H9 (cell line): ENCODE measurements at regions not wholly inside any gene's neighbourhood (a gene's known extent, or its start where the extent isn't known, plus 50 kb on each side); places are given as distances from the start of the nearest gene placed in this dataset.

Source experiments
- DNase-seq: peaks from one replicate; pipeline ENCODE4 v3.0.0-alpha.2; 2017
- H2AFZ ChIP-seq: one replicate; pipeline ENCODE4 v1.6.1; 2013; ENCODE audit warnings: mild to moderate bottlenecking, low read length, control low read depth, moderate library complexity
- H2AK5ac ChIP-seq: 2 replicates; pipeline ENCODE4 v1.6.1; 2013; ENCODE audit warnings: low read length, control low read depth, mixed read lengths; ENCODE audit not compliant: insufficient read length
- H2BK120ac ChIP-seq: one replicate; pipeline ENCODE4 v1.6.1; 2013; ENCODE audit warnings: low read depth, mild to moderate bottlenecking, low read length, control low read depth, inconsistent platforms; ENCODE audit not compliant: poor library complexity, severe bottlenecking
- H2BK12ac ChIP-seq: 2 replicates; pipeline ENCODE4 v1.6.1; 2013; ENCODE audit warnings: low read length, control low read depth, mixed read lengths, low read depth; ENCODE audit not compliant: insufficient read length
- H2BK15ac ChIP-seq: 2 replicates; pipeline ENCODE4 v1.6.1; 2013; ENCODE audit warnings: low read depth, low read length, control low read depth
- H2BK20ac ChIP-seq: one replicate; pipeline ENCODE4 v1.6.1; 2013; ENCODE audit warnings: low read depth, mild to moderate bottlenecking, low read length, control low read depth, inconsistent platforms; ENCODE audit not compliant: poor library complexity, severe bottlenecking
- H2BK5ac ChIP-seq: 2 replicates; pipeline ENCODE4 v1.6.1; 2013; ENCODE audit warnings: low read length, control low read depth, mixed read lengths; ENCODE audit not compliant: insufficient read length
- H3K14ac ChIP-seq: 2 replicates; pipeline ENCODE4 v1.6.1; 2013; ENCODE audit warnings: low read length, control low read depth; ENCODE audit not compliant: insufficient read depth
- H3K18ac ChIP-seq: 2 replicates; pipeline ENCODE4 v1.6.1; 2013; ENCODE audit warnings: low read depth, mild to moderate bottlenecking, mixed read lengths, low read length, control low read depth; ENCODE audit not compliant: insufficient read length
- H3K23ac ChIP-seq: 2 replicates; pipeline ENCODE4 v1.6.1; 2013; ENCODE audit warnings: low read length, control low read depth, mixed read lengths, low read depth; ENCODE audit not compliant: insufficient read length
- H3K23me2 ChIP-seq: 2 replicates; pipeline ENCODE4 v1.6.1; 2013; ENCODE audit warnings: low read depth, mild to moderate bottlenecking, mixed read lengths, low read length, control low read depth; ENCODE audit not compliant: insufficient read length, poor library complexity, severe bottlenecking
- H3K27ac ChIP-seq: 2 replicates; pipeline ENCODE4 v1.5.1; 2013; ENCODE audit warnings: low read length, control low read depth, mixed read lengths, low read depth; ENCODE audit not compliant: insufficient read length
- H3K27me3 ChIP-seq: 2 replicates; pipeline ENCODE4 v1.6.1; 2013; ENCODE audit warnings: low read length, control low read depth, inconsistent platforms; ENCODE audit not compliant: insufficient read depth
- H3K4ac ChIP-seq: 2 replicates; pipeline ENCODE4 v1.6.1; 2013; ENCODE audit warnings: low read depth, mild to moderate bottlenecking, control low read depth, inconsistent platforms, low read length, moderate library complexity
- H3K4me1 ChIP-seq: 2 replicates; pipeline ENCODE4 v1.6.1; 2013; ENCODE audit warnings: low read length, control low read depth, inconsistent platforms; ENCODE audit not compliant: insufficient read depth
- H3K4me2 ChIP-seq: 2 replicates; pipeline ENCODE4 v1.6.1; 2013; ENCODE audit warnings: low read length, control low read depth, mixed read lengths; ENCODE audit not compliant: insufficient read length, insufficient read depth
- H3K56ac ChIP-seq: 2 replicates; pipeline ENCODE4 v1.6.1; 2013; ENCODE audit warnings: low read depth, mild to moderate bottlenecking, mixed read lengths, low read length, control low read depth; ENCODE audit not compliant: insufficient read length
- H3K79me1 ChIP-seq: 2 replicates; pipeline ENCODE4 v1.6.1; 2013; ENCODE audit warnings: low read depth, mild to moderate bottlenecking, moderate library complexity, low read length, control low read depth, inconsistent platforms; ENCODE audit not compliant: insufficient read depth, poor library complexity, severe bottlenecking
- H3K79me2 ChIP-seq: 2 replicates; pipeline ENCODE4 v1.6.1; 2013; ENCODE audit warnings: low read length, control low read depth, inconsistent platforms; ENCODE audit not compliant: insufficient read depth
- H3K9ac ChIP-seq: 2 replicates; pipeline ENCODE4 v1.6.1; 2013; ENCODE audit warnings: low read length, control low read depth, mixed read lengths; ENCODE audit not compliant: insufficient read length; ENCODE audit errors: extremely low read depth
- H3K9me3 ChIP-seq: one replicate; pipeline ENCODE4 v1.6.1; 2013; ENCODE audit warnings: low read depth, low read length, inconsistent platforms; ENCODE audit not compliant: control insufficient read depth
- H3T11ph ChIP-seq: one replicate; pipeline ENCODE4 v1.6.1; 2013; ENCODE audit warnings: mild to moderate bottlenecking, low read length, control low read depth, inconsistent platforms
- H4K20me1 ChIP-seq: one replicate; pipeline ENCODE4 v1.6.1; 2013; ENCODE audit not compliant: control insufficient read depth, insufficient read length, insufficient read depth
- H4K5ac ChIP-seq: 2 replicates; pipeline ENCODE4 v1.6.1; 2013; ENCODE audit warnings: low read depth, mild to moderate bottlenecking, mixed read lengths, low read length, control low read depth; ENCODE audit not compliant: insufficient read length
- H4K8ac ChIP-seq: replicated peaks from 2 replicates; pipeline ENCODE4 v1.6.1; 2013; ENCODE audit warnings: low read length, control low read depth, mixed read lengths, low read depth; ENCODE audit not compliant: insufficient read length
- H4K91ac ChIP-seq: 2 replicates; pipeline ENCODE4 v1.6.1; 2013; ENCODE audit warnings: low read depth, mild to moderate bottlenecking, moderate library complexity, mixed read lengths, low read length, control low read depth; ENCODE audit not compliant: insufficient read length
- H3K27ac Mint-ChIP-seq, 3 experiments: 2 replicates in 2 of 3; 3 replicates in 1 of 3; pipeline ENCODE4 v1.8.0; 2020 to 2021; ENCODE audit warnings: mixed read lengths in 3 of 3, mild to moderate bottlenecking in 1 of 3, moderate library complexity in 1 of 3
- H3K27me3 Mint-ChIP-seq: 2 replicates; pipeline ENCODE4 v1.8.0; 2021; ENCODE audit warnings: low read depth, mild to moderate bottlenecking, moderate library complexity, mixed read lengths
- H3K36me3 Mint-ChIP-seq, 3 experiments: 2 replicates in 2 of 3; 3 replicates in 1 of 3; pipeline ENCODE4 v1.8.0; 2020 to 2021; ENCODE audit warnings: low read depth in 3 of 3, mixed read lengths in 3 of 3; ENCODE audit not compliant: insufficient read depth in 1 of 3
- H3K4me1 Mint-ChIP-seq, 2 experiments: 2 replicates each; pipeline ENCODE4 v1.8.0; 2020; ENCODE audit warnings: mixed read lengths in 2 of 2
- H3K4me3 Mint-ChIP-seq, 2 experiments: 2 replicates in 1 of 2; 3 replicates in 1 of 2; pipeline ENCODE4 v1.8.0; 2020 to 2021; ENCODE audit warnings: mild to moderate bottlenecking in 2 of 2, mixed read lengths in 2 of 2, moderate library complexity in 1 of 2
- H3K9me3 Mint-ChIP-seq, 2 experiments: 2 replicates in 1 of 2; 3 replicates in 1 of 2; pipeline ENCODE4 v1.8.0; 2020; ENCODE audit warnings: mild to moderate bottlenecking in 2 of 2, mixed read lengths in 2 of 2, moderate library complexity in 1 of 2
- CTCF ChIP-seq: fragments of 200-600 bp; sonication (generic); conservative IDR thresholded peaks from 3 replicates; pipeline ENCODE4 v1.8.0; 2021; ENCODE audit warnings: antibody characterized with exemption, mild to moderate bottlenecking
- WGBS: extraction: QIAGEN DNeasy Blood & Tissue Kit; methylation state at CpG from one replicate; pipeline ENCODE4 v1.1.7; 2013; ENCODE audit warnings: missing lambda C conversion rate, low lambda C conversion rate, mixed read lengths; ENCODE audit not compliant: insufficient read length; ENCODE audit errors: extremely low coverage; 5-methylcytosine and 5-hydroxymethylcytosine counted together

- H3K9ac ChIP-seq: no peak overlapping the region
- no peak overlapping the region for H2BK20ac ChIP-seq
Observed at GRCh38 chr15:31217067-31217466, 109.6 kb upstream of the KLF13 start.

More at GRCh38 chr15:31217067-31217466, 109.6 kb upstream of the KLF13 start:
- Histone ChIP-seq H3T11ph (no peak overlapping the region), H2BK5ac (no peak overlapping the region), H3K27ac (no peak overlapping the region), H4K8ac (no peak overlapping the region), H4K5ac (no peak overlapping the region), H2BK15ac (no peak overlapping the region), H3K23me2 (peaks cover 5% of the 10 kb centered on the region), H2AK5ac (no peak overlapping the region), H3K79me2 (no peaks in the 10 kb centered on the region), H3K56ac (no peak overlapping the region), H2BK120ac (no peak overlapping the region), H3K4me1 (no peaks in the 10 kb centered on the region), H3K4me2 (peak overlapping the region; percentile 57), H3K9me3 (no peaks in the 10 kb centered on the region), H3K79me1 (no peaks in the 10 kb centered on the region), H2AFZ (no peak overlapping the region), H3K4ac (no peak overlapping the region), H2BK12ac (no peak overlapping the region), H3K18ac (no peak overlapping the region), H4K91ac (no peak overlapping the region), H3K14ac (no peak overlapping the region), H3K23ac (no peak overlapping the region), H3K27me3 (no peaks in the 10 kb centered on the region), H4K20me1 (no peaks in the 10 kb centered on the region)
- Mint-ChIP-seq H3K9me3 (no peaks in the 10 kb centered on the region), H3K27ac (no peak overlapping the region), H3K36me3 (no peaks in the 10 kb centered on the region), H3K27me3 (peaks cover 2% of the 10 kb centered on the region), H3K4me1 (peaks cover 12 to 13% of the 10 kb centered on the region in 2 experiments), H3K4me3 (peak overlapping the region in 1 of 2 experiments; percentile 85; a peak in 3 of 5 replicates)
- WGBS: no CpG with 5 or more reads among the region's 6 CpGs
- DNase-seq: no peak
- TF ChIP-seq CTCF: no peak
